GM18868 (cell line): ENCODE measurements at regions not wholly inside any gene's neighbourhood (a gene's known extent, or its start where the extent isn't known, plus 50 kb on each side); places are given as distances from the start of the nearest gene placed in this dataset.
A peak's percentile ranks its signal among the peaks of the same experiment; 100 is the strongest.
"Not testable (repeated sequence)": the region's sequence is repeated elsewhere in the genome, so short reads cannot be mapped to it uniquely, and the experiment has no call there.

Source experiments
- ATAC-seq: cut with Tn5 transposase; IDR thresholded peaks from one replicate; pipeline ENCODE4 v1.9.1; 2021; ENCODE audit warnings: mild to moderate bottlenecking, moderate library complexity; ENCODE audit not compliant: unreplicated experiment

- peak; percentile 93 for ATAC-seq
These were observed 283.5 kb downstream of the S1PR1 start for GRCh38 chr1:101520302-101520701.

- ATAC-seq: no peak
These were observed 285.7 kb downstream of the S1PR1 start for GRCh38 chr1:101522486-101522885.

DNA sequence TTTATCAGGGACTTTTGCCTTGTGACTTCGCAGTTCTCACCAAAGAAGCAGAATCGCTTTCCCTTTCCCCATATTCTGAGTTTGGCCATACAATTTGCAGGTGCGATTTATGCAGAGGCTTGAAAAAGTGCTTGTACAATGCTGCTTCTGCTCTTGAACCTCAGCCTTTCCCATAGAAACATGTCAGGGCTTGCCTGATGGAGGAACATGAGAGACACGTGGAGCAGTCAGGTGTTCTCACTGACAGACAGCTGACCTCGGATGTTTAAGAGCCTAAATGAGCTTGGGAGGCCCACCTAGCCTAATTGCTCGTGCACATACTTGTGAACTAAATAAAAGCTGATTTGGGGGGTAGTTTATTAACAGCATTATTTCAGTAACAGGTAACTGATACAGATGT is 290.0 kb downstream of the S1PR1 start:
- no peak for ATAC-seq

GRCh38 chr1:101532377-101532776 is 295.6 kb downstream of the S1PR1 start:
- ATAC-seq: no peak

DNA sequence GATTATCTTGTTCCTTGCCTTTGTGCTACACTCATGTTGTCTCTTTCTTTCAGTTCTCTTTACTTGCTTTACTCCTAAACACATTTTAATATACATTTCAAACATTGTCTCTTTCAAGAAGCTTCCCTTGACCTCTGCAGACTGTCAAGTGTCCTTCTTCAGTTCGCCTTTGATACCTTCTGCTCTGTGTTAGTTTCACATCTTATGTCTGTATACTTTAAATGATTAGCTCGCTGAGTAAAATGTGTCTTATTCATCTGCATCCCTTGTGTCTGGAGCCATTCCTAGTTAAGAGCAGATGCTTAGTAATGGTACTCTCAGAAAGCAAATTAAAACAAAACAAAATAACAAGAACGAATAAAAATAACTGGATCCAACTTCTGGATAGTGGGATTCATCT is 303.3 kb downstream of the S1PR1 start:
- no peak for ATAC-seq

- no peak for ATAC-seq
These were observed 310.1 kb downstream of the S1PR1 start for GRCh38 chr1:101546885-101547284.

DNA sequence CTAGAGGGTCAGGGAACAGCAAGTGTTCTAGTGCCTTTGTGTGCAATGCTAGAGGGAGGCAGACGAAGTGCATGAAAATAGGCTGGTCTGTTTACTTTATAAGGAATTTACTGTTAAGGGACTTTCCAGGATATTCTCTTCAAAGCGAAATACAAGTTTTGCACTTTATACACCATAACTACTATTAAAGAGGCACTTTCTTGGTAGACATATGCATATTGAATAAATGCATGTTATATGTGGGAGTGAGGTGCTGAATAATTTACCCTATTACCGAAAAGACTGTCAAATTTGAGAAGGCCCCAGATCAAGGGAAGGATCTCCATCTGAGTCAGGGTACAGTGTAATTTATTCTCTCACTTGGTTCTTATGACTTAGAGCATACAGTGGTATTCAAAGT is 310.5 kb downstream of the S1PR1 start:
- ATAC-seq: no peak

DNA sequence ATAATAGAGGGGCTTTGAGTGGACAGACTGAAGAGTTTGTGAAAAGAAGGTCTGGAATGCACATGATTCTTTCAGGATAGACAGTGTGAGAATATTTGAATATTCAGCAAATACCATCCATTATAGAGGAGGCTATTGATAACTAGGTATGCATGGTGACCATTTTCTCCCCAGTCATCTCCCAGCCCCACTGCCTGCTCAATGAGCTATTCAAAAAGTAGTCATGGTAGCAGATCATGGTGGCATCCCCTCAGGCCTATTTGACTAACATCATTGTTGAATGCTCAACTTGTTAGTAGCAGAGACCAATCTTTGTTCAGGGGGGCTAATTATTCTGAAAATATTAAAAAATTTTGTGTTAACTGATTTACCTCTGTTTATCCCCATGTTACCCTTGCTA is 311.6 kb downstream of the S1PR1 start:
- ATAC-seq: no peak

- ATAC-seq: no peak
These were observed 313.8 kb downstream of the S1PR1 start for GRCh38 chr1:101550581-101550980.

DNA sequence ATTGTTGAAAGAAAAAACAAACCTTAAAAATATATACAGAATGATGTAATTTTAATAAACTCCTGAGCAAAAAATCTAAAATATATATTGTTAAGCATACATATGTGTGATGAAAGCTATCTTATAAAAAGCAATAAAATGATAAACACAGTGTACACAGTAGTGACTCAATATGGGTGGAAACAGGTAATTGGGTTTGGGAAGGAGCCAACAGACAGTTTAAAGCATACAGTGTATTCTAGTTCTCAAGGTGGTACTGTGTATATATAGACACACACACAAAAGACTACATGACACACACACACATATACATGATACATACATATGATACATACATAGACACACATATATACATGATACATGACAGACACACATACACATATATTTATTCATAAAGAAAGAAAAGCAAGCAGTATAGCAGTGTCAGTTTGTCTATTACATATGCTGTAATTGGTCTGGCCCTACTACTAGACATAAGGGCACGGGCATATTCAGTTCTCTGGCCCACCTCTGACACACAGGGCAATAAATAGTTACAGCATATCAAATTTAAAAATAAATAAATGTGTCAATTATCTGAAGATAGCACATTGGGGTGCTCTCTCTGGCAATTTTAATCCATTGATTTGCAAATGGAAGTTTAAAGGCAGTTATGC is 330.2 kb downstream of the S1PR1 start:
- ATAC-seq: no peak

DNA sequence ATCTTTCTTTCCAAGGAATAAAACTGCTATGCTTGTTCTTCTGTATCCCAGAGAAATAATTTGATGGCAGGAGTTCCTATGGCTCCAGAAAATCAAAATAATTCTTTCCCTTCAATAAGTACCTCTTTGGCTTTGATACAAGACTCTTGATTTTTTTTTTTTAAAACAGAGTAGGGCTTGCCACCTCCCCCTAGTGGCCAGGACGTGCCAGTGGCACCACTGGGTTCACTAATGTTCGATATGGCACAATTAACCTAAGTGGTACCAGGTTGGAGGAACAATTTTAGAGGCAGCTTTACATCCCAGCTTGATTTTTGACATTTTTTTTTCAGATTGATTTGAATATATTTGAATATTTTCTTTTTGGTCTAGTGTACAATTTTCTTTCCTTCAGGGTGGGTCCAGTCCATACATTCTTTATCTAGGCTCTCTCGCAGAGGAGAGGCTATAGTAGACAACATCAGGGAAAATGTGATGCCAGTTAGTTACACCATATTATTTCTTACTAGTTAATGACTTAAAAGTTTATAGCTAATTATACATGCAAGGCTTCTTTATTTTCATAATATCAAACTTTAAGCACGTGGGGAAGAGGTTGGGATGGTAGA is 330.9 kb downstream of the S1PR1 start:
- ATAC-seq: peak; percentile 97

- ATAC-seq: no peak
These were observed 350.9 kb downstream of the S1PR1 start for GRCh38 chr1:101587741-101588140.

DNA sequence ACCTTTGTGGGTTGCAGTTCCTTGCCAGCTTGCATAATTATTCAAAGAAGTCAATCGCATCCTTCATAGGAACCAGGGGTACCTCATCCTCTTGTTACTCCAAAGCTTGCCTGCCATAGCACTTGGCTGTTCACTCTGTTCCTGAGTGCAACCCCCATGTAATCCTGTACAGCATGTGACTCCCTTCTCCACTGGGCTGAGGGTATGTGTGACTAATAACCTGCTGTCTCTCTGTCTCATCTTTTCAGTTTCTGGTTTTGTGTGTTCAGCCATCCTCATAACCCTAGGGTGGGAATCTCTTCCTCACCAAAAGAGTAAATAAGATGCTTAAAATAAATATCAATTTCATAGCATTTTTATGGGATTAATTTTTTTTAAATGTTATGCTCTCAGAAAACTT is 351.9 kb downstream of the S1PR1 start:
- peak; percentile 57 for ATAC-seq

DNA sequence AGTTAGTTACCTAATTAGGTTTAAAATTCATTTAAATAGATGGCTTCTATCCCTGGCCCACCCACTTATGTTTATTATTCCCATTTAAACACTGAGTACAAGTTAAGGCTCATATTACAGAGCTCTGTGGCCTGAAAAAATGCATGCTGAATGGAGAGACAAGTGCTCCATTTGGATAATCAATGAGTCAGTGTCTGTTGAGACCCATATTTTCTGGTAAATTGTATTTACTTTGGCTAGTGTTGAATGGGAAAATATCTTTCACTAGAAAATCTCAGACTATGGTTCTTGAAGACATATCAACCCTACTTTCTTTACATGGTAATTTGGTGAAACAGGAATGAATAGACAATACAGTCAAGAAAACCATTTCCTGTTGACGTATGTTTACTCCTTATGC is 356.0 kb downstream of the S1PR1 start:
- ATAC-seq: no peak

DNA sequence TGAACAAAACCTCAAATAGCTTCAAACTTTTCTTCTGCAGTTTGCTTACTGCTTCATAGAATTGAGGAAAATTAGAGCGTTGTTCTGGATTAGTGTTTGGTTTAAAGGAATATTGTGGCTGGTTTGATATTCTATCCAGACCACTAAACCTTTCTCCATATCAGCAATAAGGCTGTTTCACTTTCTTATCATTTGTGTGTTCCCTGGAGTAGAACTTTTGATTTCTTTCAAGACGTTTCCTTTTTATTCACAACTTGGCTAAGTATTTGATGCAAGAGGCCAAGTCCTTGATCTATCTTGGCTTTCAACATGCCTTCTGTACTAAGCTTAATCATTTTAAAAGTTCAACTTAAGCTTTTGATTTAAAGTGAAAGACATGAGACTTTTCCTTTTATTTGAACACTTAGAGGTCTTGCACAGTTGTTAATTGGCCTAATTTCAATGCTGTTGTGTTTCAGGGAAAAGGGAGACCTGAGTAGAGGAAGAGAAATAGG is 359.1 kb downstream of the S1PR1 start:
- ATAC-seq: no peak

DNA sequence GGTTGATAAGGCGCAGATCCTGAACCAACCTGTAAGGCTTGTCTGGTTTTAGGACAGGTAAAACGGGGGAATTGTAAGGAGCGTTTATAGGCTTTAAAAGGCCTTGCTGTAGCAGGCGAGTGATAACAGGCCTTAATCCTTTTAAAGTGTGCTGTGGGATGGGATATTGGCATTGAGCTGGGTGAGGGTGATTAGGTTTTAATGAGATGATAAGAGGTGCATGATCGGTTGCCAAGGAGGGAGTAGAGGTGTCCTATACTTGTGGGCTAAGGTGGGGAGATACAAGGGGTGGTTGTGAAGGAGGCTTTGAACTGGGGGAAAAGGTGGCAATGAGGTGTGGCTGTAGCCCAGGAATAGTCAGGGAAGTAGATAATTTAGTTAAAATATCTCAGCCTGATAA is 363.8 kb downstream of the S1PR1 start:
- ATAC-seq: not testable (repeated sequence)

GRCh38 chr1:101603726-101604125 is 366.9 kb downstream of the S1PR1 start:
- no peak for ATAC-seq

- no peak for ATAC-seq
These were observed 369.1 kb downstream of the S1PR1 start for GRCh38 chr1:101605878-101606277.

GRCh38 chr1:101613546-101613945 is 376.7 kb downstream of the S1PR1 start:
- no peak for ATAC-seq

DNA sequence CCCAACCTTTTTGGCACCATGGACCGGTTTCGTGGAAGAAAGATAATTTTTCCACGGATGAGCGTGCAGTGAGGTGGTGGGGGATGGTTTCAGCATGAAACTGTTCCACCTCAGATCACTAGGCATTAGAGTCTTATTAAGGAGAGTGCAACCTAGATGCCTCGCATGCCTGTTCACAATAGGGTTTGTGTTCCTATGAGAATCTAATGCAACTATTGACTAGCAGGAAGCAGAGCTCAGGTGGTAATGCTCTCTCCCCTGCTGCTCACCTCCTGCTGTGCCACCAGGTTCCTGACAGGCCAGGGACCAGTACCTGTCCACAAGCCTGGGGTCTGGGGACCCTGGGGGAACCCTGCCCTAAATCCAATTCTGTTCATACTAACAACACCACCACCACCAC is 377.8 kb downstream of the OLFM3 start:
- ATAC-seq: no peak

DNA sequence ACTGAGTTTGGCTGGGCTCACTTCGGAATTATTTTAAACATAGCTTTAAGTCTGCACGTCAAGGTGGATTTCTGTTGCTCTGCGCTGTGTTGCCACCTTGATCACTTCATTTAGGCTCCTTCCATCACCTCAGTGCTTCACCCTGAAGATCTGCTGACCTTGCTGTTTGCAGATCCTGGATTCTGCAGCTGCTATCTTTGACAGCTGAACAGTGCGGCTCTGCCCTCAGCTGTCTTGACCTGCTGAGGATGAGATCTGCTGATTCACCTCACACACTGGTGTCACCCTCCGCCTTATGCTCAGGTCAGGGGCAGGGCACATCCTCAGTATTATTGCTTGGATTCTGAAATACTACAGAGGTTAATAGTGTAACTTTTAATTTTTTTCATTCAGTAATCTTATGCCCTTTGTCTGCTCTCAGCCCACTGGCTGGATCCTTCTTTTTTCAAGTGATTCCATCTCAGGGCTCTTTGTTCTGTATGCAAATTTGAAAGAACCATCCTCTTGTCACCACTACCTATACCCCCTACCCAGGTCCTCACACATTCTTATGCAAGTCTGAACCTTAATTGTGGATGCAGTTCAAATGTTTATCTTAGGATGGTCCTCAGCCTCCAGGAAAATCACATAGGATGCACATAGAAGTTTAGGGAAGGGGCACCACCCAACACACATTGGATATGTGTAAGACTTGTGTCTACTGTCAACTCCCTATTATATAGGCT is 364.0 kb downstream of the OLFM3 start:
- ATAC-seq: no peak

- no peak for ATAC-seq
These were observed 350.9 kb downstream of the OLFM3 start for GRCh38 chr1:101645810-101646209.
